IMR-90 (cell line): ENCODE measurements at regions not wholly inside any gene's neighbourhood (a gene's known extent, or its start where the extent isn't known, plus 50 kb on each side); places are given as distances from the start of the nearest gene placed in this dataset.
A peak's percentile ranks its signal among the peaks of the same experiment; 100 is the strongest.

ENCODE experiments used
- ATAC-seq: fragments of 200-7000 bp; cut with Tn5 transposase; 2 replicates; pipeline ENCODE4 v1.9.1; 2020; ENCODE audit warnings: low read depth, mild to moderate bottlenecking, moderate library complexity
- BruUV-seq: library from RNA; stranded (reverse); fragments of 400-500 nt; replicated peaks from 2 replicates; lab custom pipeline; 2021; lab: Mats Ljungman, UMichigan
- CTCF ChIA-PET: fragments of 300-600 bp; formaldehyde crosslinking; extraction: SDS; loops from one replicate; lab custom pipeline; 2021; ENCODE audit warnings: antibody characterized with exemption; lab: Yijun Ruan, JAX
- POLR2A ChIA-PET: fragments of 300-600 bp; sonication (Branson Sonifier 250); formaldehyde crosslinking; loops from one replicate; lab custom pipeline; 2022; ENCODE audit warnings: antibody characterized with exemption; ENCODE audit not compliant: unreplicated experiment; lab: Charles Lee
- DNase-seq: peaks from one replicate; pipeline ENCODE4 v3.0.0; 2013
- H2AFZ ChIP-seq: replicated peaks from 2 replicates; pipeline ENCODE3; 2013; ENCODE audit warnings: low read length, mild to moderate bottlenecking; ENCODE audit not compliant: poor library complexity
- H2AK5ac ChIP-seq: 2 replicates; pipeline ENCODE4 v1.6.1; 2013; ENCODE audit warnings: low read depth, low read length, inconsistent platforms
- H2AK9ac ChIP-seq: replicated peaks from 2 replicates; pipeline ENCODE3; 2013; ENCODE audit warnings: mild to moderate bottlenecking, low read depth, low read length, moderate library complexity; ENCODE audit not compliant: poor library complexity
- H2BK120ac ChIP-seq: 2 replicates; pipeline ENCODE4 v1.6.1; 2013; ENCODE audit warnings: low read depth, low read length, inconsistent platforms
- H2BK15ac ChIP-seq: 3 replicates; pipeline ENCODE4 v1.6.1; 2013; ENCODE audit warnings: low read depth, low read length, inconsistent platforms
- H2BK20ac ChIP-seq: 2 replicates; pipeline ENCODE4 v1.6.1; 2013; ENCODE audit warnings: low read depth, mild to moderate bottlenecking, inconsistent platforms, low read length, moderate library complexity
- H2BK5ac ChIP-seq: 2 replicates; pipeline ENCODE4 v1.6.1; 2013; ENCODE audit warnings: mild to moderate bottlenecking, low read depth, low read length, inconsistent platforms; ENCODE audit not compliant: poor library complexity, severe bottlenecking
- H3K14ac ChIP-seq: replicated peaks from 2 replicates; pipeline ENCODE4 v1.6.1; 2013; ENCODE audit warnings: low read depth, low read length, inconsistent platforms
- H3K18ac ChIP-seq: 2 replicates; pipeline ENCODE4 v1.6.1; 2013; ENCODE audit warnings: low read depth, low read length, control low read depth
- H3K23ac ChIP-seq: 2 replicates; pipeline ENCODE4 v1.6.1; 2013; ENCODE audit warnings: low read depth, low read length, inconsistent platforms
- H3K27ac ChIP-seq: 2 replicates; pipeline ENCODE4 v1.5.1; 2013; ENCODE audit warnings: mild to moderate bottlenecking, control low read depth, low read length; ENCODE audit not compliant: insufficient read depth
- H3K27me3 ChIP-seq: 2 replicates; pipeline ENCODE4 v1.6.1; 2013; ENCODE audit warnings: low read length; ENCODE audit not compliant: control insufficient read depth, insufficient read depth
- H3K36me3 ChIP-seq: 2 replicates; pipeline ENCODE4 v1.6.1; 2013; ENCODE audit warnings: low read length, mixed read lengths; ENCODE audit not compliant: control insufficient read depth, insufficient read depth
- H3K4ac ChIP-seq: 2 replicates; pipeline ENCODE4 v1.6.1; 2013; ENCODE audit warnings: low read depth, low read length, inconsistent platforms
- H3K4me1 ChIP-seq: 2 replicates; pipeline ENCODE4 v1.6.1; 2013; ENCODE audit warnings: low read length, mixed read lengths; ENCODE audit not compliant: control insufficient read depth, insufficient read depth
- H3K4me2 ChIP-seq: 2 replicates; pipeline ENCODE4 v1.6.1; 2013; ENCODE audit warnings: low read depth, mild to moderate bottlenecking, control low read depth, low read length, moderate library complexity
- H3K4me3 ChIP-seq: 2 replicates; pipeline ENCODE4 v1.5.1; 2013; ENCODE audit warnings: low read depth, mild to moderate bottlenecking, control low read depth, low read length, moderate library complexity; ENCODE audit not compliant: insufficient read depth
- H3K56ac ChIP-seq: 2 replicates; pipeline ENCODE4 v1.6.1; 2013; ENCODE audit warnings: low read length, inconsistent platforms; ENCODE audit not compliant: insufficient read depth; ENCODE audit errors: extremely low read depth
- H3K79me1 ChIP-seq, 2 experiments: 2 replicates each; pipeline ENCODE4 v1.6.1; 2013; ENCODE audit warnings: low read length in 2 of 2, inconsistent platforms in 1 of 2, low read depth in 1 of 2
- H3K9ac ChIP-seq: 2 replicates; pipeline ENCODE4 v1.6.1; 2013; ENCODE audit warnings: low read depth, low read length, control low read depth
- H3K9me1 ChIP-seq: 2 replicates; pipeline ENCODE4 v1.6.1; 2013; ENCODE audit warnings: low read length, inconsistent platforms; ENCODE audit not compliant: insufficient read depth
- H3K9me3 ChIP-seq: 2 replicates; pipeline ENCODE4 v1.6.1; 2013; ENCODE audit warnings: low read length; ENCODE audit not compliant: control insufficient read depth, insufficient read depth
- H4K20me1 ChIP-seq: 2 replicates; pipeline ENCODE4 v1.6.1; 2013; ENCODE audit warnings: low read length, inconsistent platforms; ENCODE audit not compliant: insufficient read depth
- H4K5ac ChIP-seq: 2 replicates; pipeline ENCODE4 v1.6.1; 2013; ENCODE audit warnings: mild to moderate bottlenecking, low read depth, low read length, control low read depth
- H4K8ac ChIP-seq, 2 experiments: 2 replicates each; pipeline ENCODE4 v1.6.1; 2013; ENCODE audit warnings: low read depth in 2 of 2, low read length in 2 of 2, control low read depth in 1 of 2, inconsistent platforms in 1 of 2
- H4K91ac ChIP-seq: 2 replicates; pipeline ENCODE4 v1.6.1; 2013; ENCODE audit warnings: low read depth, low read length, inconsistent platforms; ENCODE audit not compliant: insufficient read depth
- CEBPB ChIP-seq: IDR thresholded peaks from 2 replicates; pipeline ENCODE4 v1.6.1; 2012; ENCODE audit warnings: low read depth, low read length, improper control_type of control experiment
- NFE2L2 ChIP-seq: fragments of 150-350 bp; IDR thresholded peaks from 2 replicates; pipeline ENCODE4 v1.6.1; 2016; ENCODE audit warnings: low read depth, mild to moderate bottlenecking, low read length
- WGBS, 2 experiments: methylation state at CpG; one replicate each; pipeline versions ENCODE4 v1.1.5 to v1.1.7; 2013; ENCODE audit warnings: missing lambda C conversion rate in 2 of 2; ENCODE audit not compliant: insufficient read length in 1 of 2; ENCODE audit errors: extremely low coverage in 2 of 2; 5-methylcytosine and 5-hydroxymethylcytosine counted together
- dilution Hi-C: fragments of 300-500 bp; cut with HindIII; formaldehyde crosslinking; loops from one replicate; pipeline ENCODE4 v1.14.3; 2018; ENCODE audit warnings: low sequenced_read_pairs; ENCODE audit not compliant: unreplicated experiment
- in situ Hi-C: fragments of 300-500 bp; cut with MboI; formaldehyde crosslinking; loops from 3 replicates; pipeline ENCODE4 v1.14.3; 2019; ENCODE audit warnings: low sequenced_read_pairs, inconsistent platforms, mixed read lengths
- intact Hi-C: fragments of 100-400 bp; cut with micrococcal nuclease; formaldehyde crosslinking; loops from 2 replicates; pipeline ENCODE4 v1.10.0; 2022

- Histone ChIP-seq H3K9me1 (peaks cover 11% of the 10 kb centered on the region), H3K14ac (0 out of 2 replicates have a peak overlapping the region, but pooled peaks have one; percentile 27), H3K23ac (no peak overlapping the region), H4K5ac (no peak overlapping the region; the same call in 1 of the 2 replicates), H3K18ac (peak overlapping the region; percentile 78; the same call in 1 of the 2 replicates), H2BK120ac (peak overlapping the region; percentile 1; the same call in 1 of the 2 replicates), H4K91ac (no peak overlapping the region), H3K36me3 (no peaks in the 10 kb centered on the region), H3K4me2 (no peak overlapping the region), H3K4me1 (peaks cover 21% of the 10 kb centered on the region), H2AFZ (no peak overlapping the region), H4K20me1 (no peaks in the 10 kb centered on the region), H2AK9ac (no peak overlapping the region), H3K79me1 (0 out of 4 replicates have a peak, but pooled peaks cover 0 to 6% of the 10 kb centered on the region in 2 experiments), H2BK20ac (peak overlapping the region; percentile 48; the same call in 1 of the 2 replicates), H3K9me3 (no peaks in the 10 kb centered on the region), H3K4me3 (no peak overlapping the region), H3K4ac (no peak overlapping the region; the same call in 1 of the 2 replicates), H3K27ac (no peak overlapping the region), H4K8ac (no peak overlapping the region), H3K27me3 (no peaks in the 10 kb centered on the region), H3K9ac (no peak overlapping the region), H2BK5ac (no peak overlapping the region), H3K56ac (no peak overlapping the region), H2AK5ac (no peak overlapping the region), H2BK15ac (no peak overlapping the region; the same call in 2 of the 3 replicates)
- in situ Hi-C loops = no loop called here
- ChIA-PET CTCF (no interaction called here), POLR2A (no interaction called here)
- no TSS peak for BruUV-seq
- dilution Hi-C loops = no loop called here
- ATAC-seq (no peak), DNase-seq (no peak)
- intact Hi-C loops = loop anchor here (10.0 kb wide), 1 partner anchor 328 kb away; no protein-coding TSS in a partner anchor
- TF ChIP-seq NFE2L2 (no peak), CEBPB (peak; percentile 93)
- WGBS, 2 experiments = no CpG with 5 or more reads among the region's 3 CpGs
Measured at GRCh38 chr13:44812818-44813217, 176.5 kb downstream of the NUFIP1 start.
